Body of pancreas (tissue), 4 donors: ENCODE measurements at regions not wholly inside any gene's neighbourhood (a gene's known extent, or its start where the extent isn't known, plus 50 kb on each side); places are given as distances from the start of the nearest gene placed in this dataset.

Experiments
- POLR2A ChIP-seq, 3 donors: fragments of 450-650 bp; IDR thresholded peaks; one replicate each; pipeline ENCODE4 v1.6.1; 2016; ENCODE audit warnings: antibody characterized with exemption in 3 of 3, mild to moderate bottlenecking in 2 of 3
- TF ChIP-seq, protein P1 (sequence below), 7 experiments: fragments of 450-650 bp in 4 of 7; fragments of 200-600 bp in 3 of 7; sonication (generic) in 3 of 7; IDR thresholded peaks; one replicate each; pipeline ENCODE4 v1.5.1; 2016 to 2019; ENCODE audit warnings: antibody characterized with exemption in 7 of 7

DNA sequence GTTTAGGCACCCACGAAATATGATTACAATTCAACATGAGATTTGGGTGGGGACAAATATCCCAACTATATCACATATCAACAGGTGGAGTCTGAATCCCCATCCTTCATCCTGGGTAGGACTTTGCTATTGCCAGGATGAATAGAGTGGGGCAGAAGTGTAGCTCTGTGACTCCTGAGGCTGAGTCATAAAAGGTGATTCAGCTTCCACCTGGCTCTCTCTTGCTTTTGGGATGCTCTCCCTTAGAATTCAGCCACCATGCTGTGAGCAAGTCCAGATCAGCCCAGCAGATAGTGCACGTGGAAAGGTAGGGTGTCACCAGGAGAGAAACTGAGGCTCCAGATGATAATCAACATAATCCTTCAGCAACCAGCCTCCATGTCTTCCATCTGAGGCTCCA, 193.8 kb upstream of the BCOR start:
- TF ChIP-seq, protein P1, sequence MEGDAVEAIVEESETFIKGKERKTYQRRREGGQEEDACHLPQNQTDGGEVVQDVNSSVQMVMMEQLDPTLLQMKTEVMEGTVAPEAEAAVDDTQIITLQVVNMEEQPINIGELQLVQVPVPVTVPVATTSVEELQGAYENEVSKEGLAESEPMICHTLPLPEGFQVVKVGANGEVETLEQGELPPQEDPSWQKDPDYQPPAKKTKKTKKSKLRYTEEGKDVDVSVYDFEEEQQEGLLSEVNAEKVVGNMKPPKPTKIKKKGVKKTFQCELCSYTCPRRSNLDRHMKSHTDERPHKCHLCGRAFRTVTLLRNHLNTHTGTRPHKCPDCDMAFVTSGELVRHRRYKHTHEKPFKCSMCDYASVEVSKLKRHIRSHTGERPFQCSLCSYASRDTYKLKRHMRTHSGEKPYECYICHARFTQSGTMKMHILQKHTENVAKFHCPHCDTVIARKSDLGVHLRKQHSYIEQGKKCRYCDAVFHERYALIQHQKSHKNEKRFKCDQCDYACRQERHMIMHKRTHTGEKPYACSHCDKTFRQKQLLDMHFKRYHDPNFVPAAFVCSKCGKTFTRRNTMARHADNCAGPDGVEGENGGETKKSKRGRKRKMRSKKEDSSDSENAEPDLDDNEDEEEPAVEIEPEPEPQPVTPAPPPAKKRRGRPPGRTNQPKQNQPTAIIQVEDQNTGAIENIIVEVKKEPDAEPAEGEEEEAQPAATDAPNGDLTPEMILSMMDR (IDR thresholded peaks at IDR 0.05): no peak
- TF ChIP-seq POLR2A (IDR thresholded peaks at IDR 0.05): no peak
